ENCODE measurements at regions not wholly inside any gene's neighbourhood (a gene's known extent, or its start where the extent isn't known, plus 50 kb on each side); places are given as distances from the start of the nearest gene placed in this dataset.

DNA sequence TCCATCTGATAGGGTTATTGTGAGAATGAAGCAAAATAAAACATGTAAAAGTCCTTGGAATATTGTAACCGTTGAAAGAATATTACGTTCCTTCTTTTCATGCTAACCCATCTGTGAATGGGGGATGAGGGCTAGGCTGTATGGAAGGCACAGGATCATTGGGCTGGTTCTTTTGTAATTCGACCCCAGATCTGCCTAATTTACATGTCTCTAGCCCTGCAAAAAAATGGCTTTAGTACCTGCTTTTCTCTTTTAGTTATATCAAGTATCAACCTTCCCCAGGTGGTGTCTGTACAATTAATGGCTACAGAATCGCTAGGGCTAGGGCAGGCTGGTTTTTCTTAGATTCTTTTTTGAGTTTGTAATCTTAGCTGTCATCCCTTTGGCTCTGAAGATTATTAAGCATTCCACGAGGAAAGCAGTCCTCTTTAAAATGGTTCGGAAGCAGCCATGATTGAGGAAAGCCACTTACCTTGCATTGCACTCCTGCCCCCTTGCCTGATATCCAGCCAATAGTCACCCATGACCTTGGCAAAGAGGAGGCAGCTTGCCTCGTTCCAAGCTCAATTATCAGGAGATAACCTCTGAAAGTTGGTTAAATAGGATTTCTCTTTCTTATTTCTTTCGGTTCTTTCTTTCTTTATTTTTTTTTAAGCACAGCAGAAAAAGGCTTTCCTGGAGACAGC is 153.9 kb upstream of the ZKSCAN2 start:
- TF ChIP-seq, protein P1, sequence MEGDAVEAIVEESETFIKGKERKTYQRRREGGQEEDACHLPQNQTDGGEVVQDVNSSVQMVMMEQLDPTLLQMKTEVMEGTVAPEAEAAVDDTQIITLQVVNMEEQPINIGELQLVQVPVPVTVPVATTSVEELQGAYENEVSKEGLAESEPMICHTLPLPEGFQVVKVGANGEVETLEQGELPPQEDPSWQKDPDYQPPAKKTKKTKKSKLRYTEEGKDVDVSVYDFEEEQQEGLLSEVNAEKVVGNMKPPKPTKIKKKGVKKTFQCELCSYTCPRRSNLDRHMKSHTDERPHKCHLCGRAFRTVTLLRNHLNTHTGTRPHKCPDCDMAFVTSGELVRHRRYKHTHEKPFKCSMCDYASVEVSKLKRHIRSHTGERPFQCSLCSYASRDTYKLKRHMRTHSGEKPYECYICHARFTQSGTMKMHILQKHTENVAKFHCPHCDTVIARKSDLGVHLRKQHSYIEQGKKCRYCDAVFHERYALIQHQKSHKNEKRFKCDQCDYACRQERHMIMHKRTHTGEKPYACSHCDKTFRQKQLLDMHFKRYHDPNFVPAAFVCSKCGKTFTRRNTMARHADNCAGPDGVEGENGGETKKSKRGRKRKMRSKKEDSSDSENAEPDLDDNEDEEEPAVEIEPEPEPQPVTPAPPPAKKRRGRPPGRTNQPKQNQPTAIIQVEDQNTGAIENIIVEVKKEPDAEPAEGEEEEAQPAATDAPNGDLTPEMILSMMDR (IDR thresholded peaks at IDR 0.05): no peak
- TF ChIP-seq, protein P2, sequence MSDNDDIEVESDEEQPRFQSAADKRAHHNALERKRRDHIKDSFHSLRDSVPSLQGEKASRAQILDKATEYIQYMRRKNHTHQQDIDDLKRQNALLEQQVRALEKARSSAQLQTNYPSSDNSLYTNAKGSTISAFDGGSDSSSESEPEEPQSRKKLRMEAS (CRISPR knock-in tag; IDR thresholded peaks at IDR 0.05): no peak
- TF ChIP-seq ZNF138 (CRISPR knock-in tag; conservative IDR thresholded peaks at IDR 0.05) (no peak), CBFB (CRISPR knock-in tag; IDR thresholded peaks at IDR 0.05; ENCODE audit: low read depth) (no peak), TEAD4 (CRISPR knock-in tag; IDR thresholded peaks at IDR 0.05) (no peak), ZNF121 (CRISPR knock-in tag; IDR thresholded peaks at IDR 0.05) (no peak), FOXK1 (CRISPR knock-in tag; IDR thresholded peaks at IDR 0.05) (no peak), NR2C2 (CRISPR knock-in tag; IDR thresholded peaks at IDR 0.05) (no peak)
- TF ChIP-seq, protein P3, sequence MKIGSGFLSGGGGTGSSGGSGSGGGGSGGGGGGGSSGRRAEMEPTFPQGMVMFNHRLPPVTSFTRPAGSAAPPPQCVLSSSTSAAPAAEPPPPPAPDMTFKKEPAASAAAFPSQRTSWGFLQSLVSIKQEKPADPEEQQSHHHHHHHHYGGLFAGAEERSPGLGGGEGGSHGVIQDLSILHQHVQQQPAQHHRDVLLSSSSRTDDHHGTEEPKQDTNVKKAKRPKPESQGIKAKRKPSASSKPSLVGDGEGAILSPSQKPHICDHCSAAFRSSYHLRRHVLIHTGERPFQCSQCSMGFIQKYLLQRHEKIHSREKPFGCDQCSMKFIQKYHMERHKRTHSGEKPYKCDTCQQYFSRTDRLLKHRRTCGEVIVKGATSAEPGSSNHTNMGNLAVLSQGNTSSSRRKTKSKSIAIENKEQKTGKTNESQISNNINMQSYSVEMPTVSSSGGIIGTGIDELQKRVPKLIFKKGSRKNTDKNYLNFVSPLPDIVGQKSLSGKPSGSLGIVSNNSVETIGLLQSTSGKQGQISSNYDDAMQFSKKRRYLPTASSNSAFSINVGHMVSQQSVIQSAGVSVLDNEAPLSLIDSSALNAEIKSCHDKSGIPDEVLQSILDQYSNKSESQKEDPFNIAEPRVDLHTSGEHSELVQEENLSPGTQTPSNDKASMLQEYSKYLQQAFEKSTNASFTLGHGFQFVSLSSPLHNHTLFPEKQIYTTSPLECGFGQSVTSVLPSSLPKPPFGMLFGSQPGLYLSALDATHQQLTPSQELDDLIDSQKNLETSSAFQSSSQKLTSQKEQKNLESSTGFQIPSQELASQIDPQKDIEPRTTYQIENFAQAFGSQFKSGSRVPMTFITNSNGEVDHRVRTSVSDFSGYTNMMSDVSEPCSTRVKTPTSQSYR (CRISPR knock-in tag; IDR thresholded peaks at IDR 0.05): no peak
- TF ChIP-seq, protein P4, sequence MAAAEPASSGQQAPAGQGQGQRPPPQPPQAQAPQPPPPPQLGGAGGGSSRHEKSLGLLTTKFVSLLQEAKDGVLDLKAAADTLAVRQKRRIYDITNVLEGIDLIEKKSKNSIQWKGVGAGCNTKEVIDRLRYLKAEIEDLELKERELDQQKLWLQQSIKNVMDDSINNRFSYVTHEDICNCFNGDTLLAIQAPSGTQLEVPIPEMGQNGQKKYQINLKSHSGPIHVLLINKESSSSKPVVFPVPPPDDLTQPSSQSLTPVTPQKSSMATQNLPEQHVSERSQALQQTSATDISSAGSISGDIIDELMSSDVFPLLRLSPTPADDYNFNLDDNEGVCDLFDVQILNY (CRISPR knock-in tag; IDR thresholded peaks at IDR 0.05): no peak
- TF ChIP-seq, protein P5, sequence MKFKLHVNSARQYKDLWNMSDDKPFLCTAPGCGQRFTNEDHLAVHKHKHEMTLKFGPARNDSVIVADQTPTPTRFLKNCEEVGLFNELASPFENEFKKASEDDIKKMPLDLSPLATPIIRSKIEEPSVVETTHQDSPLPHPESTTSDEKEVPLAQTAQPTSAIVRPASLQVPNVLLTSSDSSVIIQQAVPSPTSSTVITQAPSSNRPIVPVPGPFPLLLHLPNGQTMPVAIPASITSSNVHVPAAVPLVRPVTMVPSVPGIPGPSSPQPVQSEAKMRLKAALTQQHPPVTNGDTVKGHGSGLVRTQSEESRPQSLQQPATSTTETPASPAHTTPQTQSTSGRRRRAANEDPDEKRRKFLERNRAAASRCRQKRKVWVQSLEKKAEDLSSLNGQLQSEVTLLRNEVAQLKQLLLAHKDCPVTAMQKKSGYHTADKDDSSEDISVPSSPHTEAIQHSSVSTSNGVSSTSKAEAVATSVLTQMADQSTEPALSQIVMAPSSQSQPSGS (CRISPR knock-in tag; IDR thresholded peaks at IDR 0.05; ENCODE audit: borderline replicate concordance, low read depth): no peak
- TF ChIP-seq, protein P6, sequence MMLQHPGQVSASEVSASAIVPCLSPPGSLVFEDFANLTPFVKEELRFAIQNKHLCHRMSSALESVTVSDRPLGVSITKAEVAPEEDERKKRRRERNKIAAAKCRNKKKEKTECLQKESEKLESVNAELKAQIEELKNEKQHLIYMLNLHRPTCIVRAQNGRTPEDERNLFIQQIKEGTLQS (CRISPR knock-in tag; conservative IDR thresholded peaks at IDR 0.05): no peak

All from WTC11 (cell line).